Astrocyte (in vitro differentiated cells and primary cell): ENCODE measurements at regions not wholly inside any gene's neighbourhood (a gene's known extent, or its start where the extent isn't known, plus 50 kb on each side); places are given as distances from the start of the nearest gene placed in this dataset.

ENCODE experiments used
- DNase-seq: peaks from one replicate; pipeline ENCODE4 v3.0.0-alpha.2; 2010; ENCODE audit warnings: low read depth
- FAIRE-seq: peaks from 2 replicates; lab custom pipeline; 2011; peaks lifted over from hg19 to GRCh38; lab: Jason Lieb, UNC
- H2AFZ ChIP-seq: 2 replicates; pipeline ENCODE4 v1.6.0; 2012; ENCODE audit warnings: low read depth, low read length, inconsistent platforms
- H3K27ac ChIP-seq: 2 replicates; pipeline ENCODE4 v1.5.1; 2011; ENCODE audit warnings: low read depth, low read length, inconsistent platforms
- H3K27me3 ChIP-seq: 2 replicates; pipeline ENCODE4 v1.6.0; 2011; ENCODE audit warnings: low read length, inconsistent platforms; ENCODE audit not compliant: insufficient read depth
- H3K36me3 ChIP-seq: 2 replicates; pipeline ENCODE4 v1.5.1; 2011; ENCODE audit warnings: low read length, inconsistent platforms; ENCODE audit not compliant: insufficient read depth
- H3K4me1 ChIP-seq: 2 replicates; pipeline ENCODE4 v1.5.1; 2011; ENCODE audit warnings: low read length, inconsistent platforms; ENCODE audit not compliant: insufficient read depth
- H3K4me2 ChIP-seq: 2 replicates; pipeline ENCODE4 v1.6.0; 2012; ENCODE audit warnings: low read length, inconsistent platforms
- H3K4me3 ChIP-seq: 2 replicates; pipeline ENCODE4 v1.5.1; 2011; ENCODE audit warnings: low read depth, mild to moderate bottlenecking, low read length, inconsistent platforms; ENCODE audit not compliant: insufficient read depth
- H3K79me2 ChIP-seq: 2 replicates; pipeline ENCODE4 v1.6.0; 2012; ENCODE audit warnings: mild to moderate bottlenecking, low read length, inconsistent platforms; ENCODE audit not compliant: insufficient read depth
- H3K9ac ChIP-seq: 2 replicates; pipeline ENCODE4 v1.6.0; 2012; ENCODE audit warnings: mild to moderate bottlenecking, low read length, inconsistent platforms
- H3K9me3 ChIP-seq: 2 replicates; pipeline ENCODE4 v1.5.1; 2012; ENCODE audit warnings: low read depth, mild to moderate bottlenecking, low read length, inconsistent platforms; ENCODE audit not compliant: insufficient read depth
- H4K20me1 ChIP-seq: 2 replicates; pipeline ENCODE4 v1.6.0; 2012; ENCODE audit warnings: low read length, inconsistent platforms; ENCODE audit not compliant: insufficient read depth
- H3K27ac Mint-ChIP-seq: one replicate; pipeline ENCODE4 v1.8.0; 2021; ENCODE audit warnings: mild to moderate bottlenecking, mixed read lengths; ENCODE audit not compliant: unreplicated experiment
- H3K27me3 Mint-ChIP-seq: one replicate; pipeline ENCODE4 v1.8.0; 2021; ENCODE audit warnings: low read depth, mixed read lengths; ENCODE audit not compliant: unreplicated experiment
- H3K36me3 Mint-ChIP-seq: one replicate; pipeline ENCODE4 v1.8.0; 2021; ENCODE audit warnings: low read depth, mixed read lengths; ENCODE audit not compliant: unreplicated experiment
- H3K4me1 Mint-ChIP-seq: one replicate; pipeline ENCODE4 v1.8.0; 2021; ENCODE audit warnings: low read depth, mixed read lengths; ENCODE audit not compliant: unreplicated experiment
- H3K4me3 Mint-ChIP-seq: one replicate; pipeline ENCODE4 v1.8.0; 2021; ENCODE audit warnings: mild to moderate bottlenecking, moderate library complexity, mixed read lengths; ENCODE audit not compliant: unreplicated experiment
- H3K9me3 Mint-ChIP-seq: one replicate; pipeline ENCODE4 v1.8.0; 2021; ENCODE audit warnings: mild to moderate bottlenecking, mixed read lengths; ENCODE audit not compliant: unreplicated experiment
- EZH2 ChIP-seq: IDR thresholded peaks from 2 replicates; pipeline ENCODE4 v1.6.1; 2012; ENCODE audit warnings: mild to moderate bottlenecking, low read length, inconsistent platforms; ENCODE audit not compliant: insufficient read depth
- TF ChIP-seq, protein P1 (sequence below): IDR thresholded peaks from 2 replicates; pipeline ENCODE4 v1.5.1; 2011; ENCODE audit warnings: low read depth, mild to moderate bottlenecking, inconsistent platforms, low read length, moderate library complexity; ENCODE audit not compliant: insufficient read depth

DNA sequence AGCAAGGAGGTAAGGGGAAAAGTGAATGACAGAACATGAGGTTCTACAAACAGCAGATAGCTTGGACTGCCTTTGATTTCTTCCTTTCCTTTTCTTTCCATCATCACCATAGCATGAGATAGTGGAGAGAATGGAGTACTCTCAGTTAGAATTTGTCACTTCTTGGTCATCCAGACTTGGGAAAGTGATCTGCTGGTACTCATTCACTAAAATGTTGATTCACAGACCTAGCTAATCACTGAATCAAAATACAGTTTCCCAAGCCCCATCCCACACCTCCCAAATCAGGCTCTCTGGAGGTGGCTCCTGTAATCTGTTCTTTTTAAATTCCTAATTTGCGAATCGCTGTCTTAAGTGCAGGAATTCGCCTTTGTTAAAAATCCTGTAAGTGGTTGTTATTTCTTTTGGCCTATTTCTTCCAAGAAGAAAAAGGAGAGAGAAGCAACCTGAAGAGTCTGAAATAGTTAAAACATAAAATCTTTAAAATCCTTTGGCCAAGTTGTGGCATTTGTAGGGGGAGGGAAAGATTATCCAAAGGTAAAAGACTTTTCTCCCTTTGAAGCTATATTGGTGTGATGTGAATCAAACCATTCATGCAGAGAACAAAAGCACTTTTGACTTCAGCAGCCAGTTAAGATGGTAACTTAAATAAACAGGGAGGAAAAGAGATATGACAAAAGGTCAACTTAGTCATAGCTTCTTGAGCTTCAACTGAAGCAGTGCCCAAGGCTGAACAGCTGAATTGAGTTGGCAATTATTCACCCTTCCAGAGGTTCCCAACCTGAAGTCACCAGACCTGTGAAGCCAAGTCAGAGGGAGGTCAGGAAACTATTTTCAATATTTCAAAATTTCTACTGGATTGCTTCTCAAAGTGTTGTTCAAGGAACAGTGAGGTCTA lies 255.1 kb upstream of the KRR1 start:
- H3K36me3 Mint-ChIP-seq = no peaks in the 10 kb centered on the region
- no peak overlapping the region for H3K9ac ChIP-seq
- peak overlapping the region; percentile 24 for H3K4me2 ChIP-seq
- no peak overlapping the region for H3K27ac ChIP-seq
- H3K9me3 Mint-ChIP-seq = no peaks in the 10 kb centered on the region
- TF ChIP-seq EZH2 = no peak
- TF ChIP-seq, protein P1, sequence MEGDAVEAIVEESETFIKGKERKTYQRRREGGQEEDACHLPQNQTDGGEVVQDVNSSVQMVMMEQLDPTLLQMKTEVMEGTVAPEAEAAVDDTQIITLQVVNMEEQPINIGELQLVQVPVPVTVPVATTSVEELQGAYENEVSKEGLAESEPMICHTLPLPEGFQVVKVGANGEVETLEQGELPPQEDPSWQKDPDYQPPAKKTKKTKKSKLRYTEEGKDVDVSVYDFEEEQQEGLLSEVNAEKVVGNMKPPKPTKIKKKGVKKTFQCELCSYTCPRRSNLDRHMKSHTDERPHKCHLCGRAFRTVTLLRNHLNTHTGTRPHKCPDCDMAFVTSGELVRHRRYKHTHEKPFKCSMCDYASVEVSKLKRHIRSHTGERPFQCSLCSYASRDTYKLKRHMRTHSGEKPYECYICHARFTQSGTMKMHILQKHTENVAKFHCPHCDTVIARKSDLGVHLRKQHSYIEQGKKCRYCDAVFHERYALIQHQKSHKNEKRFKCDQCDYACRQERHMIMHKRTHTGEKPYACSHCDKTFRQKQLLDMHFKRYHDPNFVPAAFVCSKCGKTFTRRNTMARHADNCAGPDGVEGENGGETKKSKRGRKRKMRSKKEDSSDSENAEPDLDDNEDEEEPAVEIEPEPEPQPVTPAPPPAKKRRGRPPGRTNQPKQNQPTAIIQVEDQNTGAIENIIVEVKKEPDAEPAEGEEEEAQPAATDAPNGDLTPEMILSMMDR = no peak
- H3K27me3 ChIP-seq = no peaks in the 10 kb centered on the region
- no peak overlapping the region for H3K27ac Mint-ChIP-seq
- FAIRE-seq = no peak
- peak overlapping the region; percentile 13 for H2AFZ ChIP-seq
- no peak overlapping the region for H3K4me3 ChIP-seq
- peaks cover 13% of the 10 kb centered on the region for H3K4me1 ChIP-seq
- DNase-seq = peak; percentile 76
- no peaks in the 10 kb centered on the region for H3K27me3 Mint-ChIP-seq
- H3K9me3 ChIP-seq = no peaks in the 10 kb centered on the region
- no peaks in the 10 kb centered on the region for H3K36me3 ChIP-seq
- no peaks in the 10 kb centered on the region for H4K20me1 ChIP-seq
- no peaks in the 10 kb centered on the region for H3K79me2 ChIP-seq
- peaks cover 11% of the 10 kb centered on the region for H3K4me1 Mint-ChIP-seq
- no peak overlapping the region for H3K4me3 Mint-ChIP-seq

- H3K27me3 Mint-ChIP-seq = no peaks in the 10 kb centered on the region
- Histone ChIP-seq H3K79me2 (no peaks in the 10 kb centered on the region), H3K27me3 (no peaks in the 10 kb centered on the region), H3K27ac (no peak overlapping the region), H3K9ac (no peak overlapping the region), H3K4me3 (no peak overlapping the region), H2AFZ (no peak overlapping the region), H4K20me1 (no peaks in the 10 kb centered on the region), H3K9me3 (no peaks in the 10 kb centered on the region), H3K4me1 (peaks cover 17% of the 10 kb centered on the region), H3K36me3 (no peaks in the 10 kb centered on the region), H3K4me2 (no peak overlapping the region)
- H3K9me3 Mint-ChIP-seq = no peaks in the 10 kb centered on the region
- no peak overlapping the region for H3K27ac Mint-ChIP-seq
- no peak overlapping the region for H3K4me3 Mint-ChIP-seq
- no peaks in the 10 kb centered on the region for H3K36me3 Mint-ChIP-seq
- FAIRE-seq (no peak), DNase-seq (no peak)
- peaks cover 12% of the 10 kb centered on the region for H3K4me1 Mint-ChIP-seq
- no peak for TF ChIP-seq EZH2
- TF ChIP-seq, protein P1 = no peak
These were observed 254.0 kb upstream of the KRR1 start for GRCh38 chr12:75765170-75766059.
